Nephron (organoid): ENCODE measurements at regions not wholly inside any gene's neighbourhood (a gene's known extent, or its start where the extent isn't known, plus 50 kb on each side); places are given as distances from the start of the nearest gene placed in this dataset.
"Not testable (repeated sequence)": the region's sequence is repeated elsewhere in the genome, so short reads cannot be mapped to it uniquely, and the experiment has no call there.

Experiments
- H3K27ac Mint-ChIP-seq, 3 experiments: 2 replicates each; pipeline ENCODE4 v1.8.0; 2020; ENCODE audit warnings: mixed read lengths in 3 of 3, mild to moderate bottlenecking in 2 of 3, moderate library complexity in 1 of 3
- H3K27me3 Mint-ChIP-seq: 2 replicates; pipeline ENCODE4 v1.8.0; 2021; ENCODE audit warnings: low read depth, mild to moderate bottlenecking, moderate library complexity, mixed read lengths
- H3K36me3 Mint-ChIP-seq: 2 replicates; pipeline ENCODE4 v1.8.0; 2020; ENCODE audit warnings: low read depth, mixed read lengths
- H3K4me1 Mint-ChIP-seq: 2 replicates; pipeline ENCODE4 v1.8.0; 2020; ENCODE audit warnings: mixed read lengths
- H3K4me3 Mint-ChIP-seq, 3 experiments: 2 replicates each; pipeline ENCODE4 v1.8.0; 2020; ENCODE audit warnings: mild to moderate bottlenecking in 3 of 3, mixed read lengths in 3 of 3, moderate library complexity in 2 of 3
- H3K9me3 Mint-ChIP-seq: 2 replicates; pipeline ENCODE4 v1.8.0; 2020; ENCODE audit warnings: mixed read lengths
- TF ChIP-seq, protein P1 (sequence below), 3 experiments: fragments of 200-600 bp; sonication (generic); IDR thresholded peaks; one replicate each; pipeline ENCODE4 v1.5.0; 2021; ENCODE audit warnings: antibody characterized with exemption in 3 of 3; ENCODE audit not compliant: unreplicated experiment in 3 of 3

DNA sequence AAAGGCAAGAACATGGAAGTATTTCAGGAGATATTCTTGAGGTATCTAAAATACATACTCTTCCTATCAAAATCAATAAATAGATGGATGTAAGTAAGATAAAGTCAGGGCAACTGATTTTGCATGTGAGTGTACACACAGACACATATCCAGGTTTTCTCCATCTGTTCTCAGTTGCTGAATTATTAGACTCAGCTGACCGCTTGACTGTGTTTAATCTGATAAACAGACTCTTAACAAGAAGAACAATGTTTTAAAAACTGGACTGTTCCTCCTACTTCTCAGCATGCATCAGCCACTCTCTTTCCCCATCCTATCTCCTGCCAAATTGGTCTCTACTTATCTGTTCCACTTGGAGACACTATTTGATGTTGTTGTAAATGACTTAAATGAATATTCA, 73.5 kb downstream of the GOLGA8G start:
- Mint-ChIP-seq H3K4me3 (no peak overlapping the region), H3K27ac (no peak overlapping the region), H3K9me3 (no peaks in the 10 kb centered on the region), H3K27me3 (peaks cover 16% of the 10 kb centered on the region), H3K4me1 (no peaks in the 10 kb centered on the region), H3K36me3 (no peaks in the 10 kb centered on the region)
- TF ChIP-seq, protein P1, sequence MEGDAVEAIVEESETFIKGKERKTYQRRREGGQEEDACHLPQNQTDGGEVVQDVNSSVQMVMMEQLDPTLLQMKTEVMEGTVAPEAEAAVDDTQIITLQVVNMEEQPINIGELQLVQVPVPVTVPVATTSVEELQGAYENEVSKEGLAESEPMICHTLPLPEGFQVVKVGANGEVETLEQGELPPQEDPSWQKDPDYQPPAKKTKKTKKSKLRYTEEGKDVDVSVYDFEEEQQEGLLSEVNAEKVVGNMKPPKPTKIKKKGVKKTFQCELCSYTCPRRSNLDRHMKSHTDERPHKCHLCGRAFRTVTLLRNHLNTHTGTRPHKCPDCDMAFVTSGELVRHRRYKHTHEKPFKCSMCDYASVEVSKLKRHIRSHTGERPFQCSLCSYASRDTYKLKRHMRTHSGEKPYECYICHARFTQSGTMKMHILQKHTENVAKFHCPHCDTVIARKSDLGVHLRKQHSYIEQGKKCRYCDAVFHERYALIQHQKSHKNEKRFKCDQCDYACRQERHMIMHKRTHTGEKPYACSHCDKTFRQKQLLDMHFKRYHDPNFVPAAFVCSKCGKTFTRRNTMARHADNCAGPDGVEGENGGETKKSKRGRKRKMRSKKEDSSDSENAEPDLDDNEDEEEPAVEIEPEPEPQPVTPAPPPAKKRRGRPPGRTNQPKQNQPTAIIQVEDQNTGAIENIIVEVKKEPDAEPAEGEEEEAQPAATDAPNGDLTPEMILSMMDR (IDR thresholded peaks at IDR 0.05; ENCODE audit: unreplicated experiment in 3 of 3) = no peak

DNA sequence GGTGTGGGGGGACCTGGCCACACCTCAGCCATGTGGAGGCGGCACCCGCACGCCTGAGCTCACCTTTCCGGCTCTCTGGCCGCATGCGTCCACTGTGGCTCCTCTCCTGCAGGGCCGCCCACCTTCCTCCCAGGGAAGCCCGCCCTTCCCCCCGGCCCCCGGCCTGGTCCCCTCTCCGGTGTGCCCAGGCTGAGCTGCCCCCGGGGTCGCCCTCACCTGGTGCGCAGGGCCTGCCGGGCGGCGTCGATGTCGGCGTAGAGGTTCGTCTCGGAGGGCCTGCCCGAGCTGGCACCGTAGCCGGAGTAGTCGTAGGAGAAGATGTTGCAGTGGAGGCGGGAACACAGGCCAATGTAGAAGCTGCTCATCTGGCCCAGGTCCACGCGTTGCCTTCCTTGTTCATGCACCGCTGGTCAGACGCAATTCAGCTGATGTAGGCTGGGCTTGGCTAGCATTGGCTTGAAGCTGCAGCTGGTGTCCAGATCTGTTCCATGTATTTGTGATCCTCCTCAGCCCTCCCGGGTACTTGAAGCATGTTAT, 75.3 kb downstream of the GOLGA8G start:
- peak overlapping the region in 1 of 3 experiments; percentile 2 for H3K4me3 Mint-ChIP-seq
- not testable (repeated sequence) for H3K27ac Mint-ChIP-seq, H3K9me3 Mint-ChIP-seq, H3K36me3 Mint-ChIP-seq, H3K4me1 Mint-ChIP-seq
- peaks cover 16% of the 10 kb centered on the region for H3K27me3 Mint-ChIP-seq

DNA sequence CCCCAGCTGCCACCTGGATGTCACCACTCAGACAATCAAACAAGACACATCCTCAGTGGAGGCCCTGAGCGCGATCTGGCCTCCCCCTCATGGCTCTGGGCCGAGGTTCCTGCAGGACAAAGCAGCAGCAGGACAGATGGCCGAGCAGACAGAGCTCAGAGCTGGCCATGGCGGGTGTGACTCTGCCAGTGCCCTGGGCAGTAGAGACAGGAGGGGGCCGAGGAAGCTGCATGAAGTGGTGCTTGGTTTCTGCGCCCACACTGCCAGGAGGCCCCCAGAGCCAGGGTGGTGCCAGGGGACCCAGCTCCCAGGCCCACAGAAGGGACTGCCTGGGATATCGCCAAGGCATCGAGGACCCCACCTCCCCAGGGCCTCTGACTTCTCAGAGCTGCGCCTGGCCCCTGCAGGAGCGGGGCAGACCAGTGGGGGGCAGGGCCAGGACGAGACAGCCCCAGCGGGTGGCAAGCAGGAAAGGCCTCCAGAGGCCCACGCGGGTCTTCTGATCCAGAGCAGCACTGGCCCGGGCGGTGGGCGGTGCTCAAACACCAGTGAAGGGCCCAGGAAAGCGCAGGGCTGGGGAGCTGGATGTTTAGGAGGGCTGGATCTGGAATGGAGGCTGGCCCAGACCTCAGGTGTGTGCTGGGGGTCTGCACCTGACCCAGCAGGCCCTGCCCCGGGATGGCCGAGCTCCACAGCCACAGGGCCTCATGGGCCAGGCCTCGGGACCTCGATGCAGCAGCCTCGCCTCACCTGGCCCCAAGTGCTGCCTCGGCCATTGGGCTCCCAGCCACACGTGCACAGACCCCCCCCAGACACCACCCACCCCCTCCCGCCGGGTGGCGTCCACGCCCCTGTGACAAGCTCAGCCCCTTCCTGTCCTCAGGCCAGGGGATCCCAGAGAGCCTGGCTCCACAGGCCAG, 76.0 kb downstream of the GOLGA8G start:
- H3K4me3 Mint-ChIP-seq = peak overlapping the region; percentile 69 to 71 (median 70)
- TF ChIP-seq, protein P1 (IDR thresholded peaks at IDR 0.05; ENCODE audit: unreplicated experiment in 3 of 3) = no peak
- H3K9me3 Mint-ChIP-seq = no peaks in the 10 kb centered on the region
- H3K36me3 Mint-ChIP-seq = no peaks in the 10 kb centered on the region
- no peak overlapping the region for H3K27ac Mint-ChIP-seq
- H3K27me3 Mint-ChIP-seq = peaks cover 16% of the 10 kb centered on the region
- no peaks in the 10 kb centered on the region for H3K4me1 Mint-ChIP-seq

DNA sequence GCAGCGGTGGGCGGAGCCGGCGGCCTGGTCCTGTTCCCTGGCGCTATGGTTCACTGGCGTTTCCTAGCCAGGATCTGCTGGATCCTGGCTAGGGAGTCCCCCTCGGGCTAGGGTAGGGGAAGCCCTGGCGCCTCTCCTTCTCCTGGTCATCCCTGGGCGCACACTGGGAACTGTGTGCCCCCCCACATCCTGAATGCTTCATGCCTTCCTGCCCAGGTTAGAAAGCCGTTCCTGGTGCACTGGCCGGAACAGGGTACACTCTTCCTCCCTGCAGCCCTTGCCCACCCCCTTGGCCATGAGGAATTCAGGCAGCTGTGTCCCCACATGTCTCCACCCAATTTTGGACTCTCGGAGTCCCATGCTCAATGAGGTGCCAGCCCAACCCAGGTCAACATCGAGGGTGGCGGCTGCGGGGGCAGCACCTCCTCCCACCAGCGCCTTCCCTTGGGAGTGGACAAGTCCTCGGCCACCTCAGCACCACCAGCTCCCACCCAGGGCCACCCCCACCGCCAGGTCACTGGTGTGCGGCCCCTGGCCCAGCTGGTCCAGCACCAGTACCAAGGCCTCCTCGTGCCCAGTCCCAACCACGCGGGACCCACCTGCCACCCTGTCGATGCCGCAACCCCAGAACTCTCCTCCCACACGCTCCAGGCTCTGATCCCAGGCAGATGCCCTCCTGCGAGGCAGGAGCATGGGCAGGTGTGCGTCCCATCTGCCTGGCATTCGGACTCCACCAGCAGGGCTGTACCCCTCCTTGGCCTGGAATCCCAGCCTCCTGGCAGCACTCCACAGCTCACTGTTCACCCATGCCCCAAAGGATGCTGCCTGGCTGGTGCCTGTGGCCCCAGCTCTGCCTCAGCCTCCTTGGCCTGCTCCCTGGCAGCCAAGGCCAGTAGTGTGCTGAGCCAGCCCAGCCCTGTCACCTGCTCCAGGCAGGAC, 77.0 kb downstream of the GOLGA8G start:
- H3K4me1 Mint-ChIP-seq = not testable (repeated sequence)

DNA sequence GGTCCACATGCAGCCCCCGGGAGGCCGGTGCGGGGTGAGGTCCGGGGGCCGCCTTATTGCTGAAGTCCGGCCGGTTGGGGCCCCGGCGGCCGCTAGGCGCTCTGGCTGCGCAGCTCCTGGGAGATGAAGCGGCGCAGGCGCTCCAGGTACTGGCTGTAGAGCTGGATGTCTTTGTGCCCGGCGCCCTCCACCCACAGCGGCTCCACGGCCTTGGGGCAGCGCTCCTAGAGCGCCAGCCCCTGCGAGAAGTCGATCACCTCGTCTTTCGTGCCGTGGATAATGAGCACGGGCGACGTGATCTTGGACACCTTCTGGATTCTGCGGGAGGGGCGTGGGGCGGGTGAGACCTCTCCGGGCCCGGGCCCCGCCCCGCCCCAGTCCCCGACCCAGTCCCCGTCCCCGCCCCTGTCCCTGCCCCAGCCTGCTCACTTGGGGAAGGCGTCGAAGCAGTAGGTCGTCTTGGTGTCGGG, 76.3 kb downstream of the GOLGA8F start:
- not testable (repeated sequence) for H3K4me1 Mint-ChIP-seq, H3K36me3 Mint-ChIP-seq, H3K9me3 Mint-ChIP-seq, H3K27ac Mint-ChIP-seq
- H3K27me3 Mint-ChIP-seq = peaks cover 16% of the 10 kb centered on the region
- H3K4me3 Mint-ChIP-seq = peak overlapping the region in 1 of 3 experiments; percentile 44

More for the DNA sequence above, 77.0 kb downstream of the GOLGA8G start:
- H3K36me3 Mint-ChIP-seq, H3K27ac Mint-ChIP-seq, H3K9me3 Mint-ChIP-seq: not testable (repeated sequence)
- peak overlapping the region; percentile 70 to 74 (median 73) for H3K4me3 Mint-ChIP-seq
- peaks cover 16% of the 10 kb centered on the region for H3K27me3 Mint-ChIP-seq
